CD4-positive, alpha-beta T cell (primary cell): ENCODE measurements at regions not wholly inside any gene's neighbourhood (a gene's known extent, or its start where the extent isn't known, plus 50 kb on each side); places are given as distances from the start of the nearest gene placed in this dataset.

Experiments
- ATAC-seq: fragments of 200-7000 bp; cut with Tn5 transposase; one replicate; pipeline ENCODE4 v1.10.0; 2022; ENCODE audit warnings: mild to moderate bottlenecking; ENCODE audit not compliant: poor library complexity
- CTCF ChIA-PET: fragments of 350-600 bp; sonication (Branson Sonifier 250); formaldehyde crosslinking; loops from one replicate; lab custom pipeline; 2021; ENCODE audit warnings: antibody characterized with exemption, inconsistent platforms; lab: Charles Lee
- POLR2A ChIA-PET: fragments of 350-600 bp; sonication (Branson Sonifier 250); formaldehyde crosslinking; loops from one replicate; lab custom pipeline; 2021; ENCODE audit warnings: antibody characterized with exemption, inconsistent platforms; lab: Charles Lee
- DNase-seq, 14 experiments: peaks; one replicate each; pipeline ENCODE4 v3.0.0-alpha.2; 2013 to 2020; ENCODE audit warnings: mixed read lengths in 2 of 14
- H3K27ac ChIP-seq, 2 donors: one replicate each; pipeline versions ENCODE4 v1.5.1 to v1.7.0; 2013; ENCODE audit warnings: low read length in 2 of 2, low read depth in 1 of 2, mild to moderate bottlenecking in 1 of 2
- H3K27me3 ChIP-seq, 2 experiments: 1 replicate in 1 of 2; 2 replicates in 1 of 2; pipeline versions ENCODE4 v1.6.1 to v1.7.0; 2013; ENCODE audit warnings: low read length in 2 of 2, control low read depth in 1 of 2, mild to moderate bottlenecking in 1 of 2, moderate library complexity in 1 of 2; ENCODE audit not compliant: insufficient read depth in 2 of 2, control insufficient read depth in 1 of 2
- H3K36me3 ChIP-seq: one replicate; pipeline ENCODE4 v1.6.1; 2013; ENCODE audit warnings: low read length, control low read depth; ENCODE audit not compliant: insufficient read depth
- H3K4me1 ChIP-seq: one replicate; pipeline ENCODE4 v1.6.1; 2013; ENCODE audit warnings: low read length, control low read depth; ENCODE audit not compliant: insufficient read depth
- H3K4me3 ChIP-seq: one replicate; pipeline ENCODE4 v1.5.1; 2013; ENCODE audit warnings: mild to moderate bottlenecking, low read length, moderate library complexity
- H3K9me3 ChIP-seq, 2 experiments: 1 replicate in 1 of 2; 2 replicates in 1 of 2; pipeline versions ENCODE4 v1.6.1 to v1.7.0; 2013; ENCODE audit warnings: low read length in 2 of 2, mild to moderate bottlenecking in 2 of 2, control low read depth in 1 of 2, moderate library complexity in 1 of 2; ENCODE audit not compliant: control insufficient read depth in 1 of 2, insufficient read depth in 1 of 2
- H3K27ac Mint-ChIP-seq: one replicate; pipeline ENCODE4 v1.8.0; 2020; ENCODE audit warnings: mixed read lengths
- H3K27me3 Mint-ChIP-seq: one replicate; pipeline ENCODE4 v1.8.0; 2021; ENCODE audit warnings: mixed read lengths
- H3K36me3 Mint-ChIP-seq: one replicate; pipeline ENCODE4 v1.8.0; 2021; ENCODE audit warnings: low read depth, mixed read lengths
- H3K4me1 Mint-ChIP-seq: one replicate; pipeline ENCODE4 v1.8.0; 2021; ENCODE audit warnings: low read depth, mixed read lengths
- H3K4me3 Mint-ChIP-seq: one replicate; pipeline ENCODE4 v1.8.0; 2020; ENCODE audit warnings: mild to moderate bottlenecking, mixed read lengths
- H3K9me3 Mint-ChIP-seq: one replicate; pipeline ENCODE4 v1.8.0; 2020; ENCODE audit warnings: mixed read lengths
- intact Hi-C, 2 experiments: fragments of 100-400 bp; cut with DNase I in 1 of 2; cut with micrococcal nuclease in 1 of 2; formaldehyde crosslinking; loops; one replicate each; pipeline versions ENCODE4 v1.15.1 to v1.9.0; 2023 to 2025; cut with DNase I, micrococcal nuclease
- TF ChIP-seq, protein P1 (sequence below): fragments of 200-600 bp; IDR thresholded peaks from one replicate; pipeline ENCODE4 v1.8.0; 2022; ENCODE audit warnings: antibody characterized with exemption, mild to moderate bottlenecking

DNA sequence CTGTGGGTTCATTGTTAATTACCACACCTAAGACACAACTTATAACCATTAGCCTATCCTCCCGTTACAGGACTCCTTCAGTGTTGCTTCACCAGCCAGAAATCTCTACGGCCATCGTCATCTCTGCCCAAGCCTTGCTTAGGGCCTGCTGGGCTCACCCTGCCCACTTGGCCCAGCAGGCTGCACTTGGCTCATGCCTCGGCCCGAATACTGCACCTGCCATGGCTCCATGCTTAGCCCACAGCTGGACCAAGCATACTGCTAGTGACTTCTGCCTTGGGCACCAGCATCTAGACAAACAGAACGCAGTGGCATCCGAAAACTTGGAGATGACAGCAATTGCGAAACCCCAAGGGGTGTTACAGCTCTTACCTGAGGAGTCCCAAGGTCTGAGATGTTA lies 2336.0 kb upstream of the ACO1 start:
- DNase-seq: no peak
- Histone ChIP-seq H3K4me3 (no peak overlapping the region), H3K27ac (no peak overlapping the region), H3K4me1 (no peaks in the 10 kb centered on the region), H3K36me3 (no peaks in the 10 kb centered on the region), H3K27me3 (no peaks in the 10 kb centered on the region), H3K9me3 (no peaks in the 10 kb centered on the region)
- Mint-ChIP-seq H3K27ac (no peak overlapping the region), H3K4me1 (no peaks in the 10 kb centered on the region), H3K4me3 (no peak overlapping the region), H3K27me3 (no peaks in the 10 kb centered on the region), H3K36me3 (no peaks in the 10 kb centered on the region), H3K9me3 (no peaks in the 10 kb centered on the region)
- POLR2A ChIA-PET: no interaction called here
- intact Hi-C loops: no loop called here
- ATAC-seq: no peak
- TF ChIP-seq, protein P1, sequence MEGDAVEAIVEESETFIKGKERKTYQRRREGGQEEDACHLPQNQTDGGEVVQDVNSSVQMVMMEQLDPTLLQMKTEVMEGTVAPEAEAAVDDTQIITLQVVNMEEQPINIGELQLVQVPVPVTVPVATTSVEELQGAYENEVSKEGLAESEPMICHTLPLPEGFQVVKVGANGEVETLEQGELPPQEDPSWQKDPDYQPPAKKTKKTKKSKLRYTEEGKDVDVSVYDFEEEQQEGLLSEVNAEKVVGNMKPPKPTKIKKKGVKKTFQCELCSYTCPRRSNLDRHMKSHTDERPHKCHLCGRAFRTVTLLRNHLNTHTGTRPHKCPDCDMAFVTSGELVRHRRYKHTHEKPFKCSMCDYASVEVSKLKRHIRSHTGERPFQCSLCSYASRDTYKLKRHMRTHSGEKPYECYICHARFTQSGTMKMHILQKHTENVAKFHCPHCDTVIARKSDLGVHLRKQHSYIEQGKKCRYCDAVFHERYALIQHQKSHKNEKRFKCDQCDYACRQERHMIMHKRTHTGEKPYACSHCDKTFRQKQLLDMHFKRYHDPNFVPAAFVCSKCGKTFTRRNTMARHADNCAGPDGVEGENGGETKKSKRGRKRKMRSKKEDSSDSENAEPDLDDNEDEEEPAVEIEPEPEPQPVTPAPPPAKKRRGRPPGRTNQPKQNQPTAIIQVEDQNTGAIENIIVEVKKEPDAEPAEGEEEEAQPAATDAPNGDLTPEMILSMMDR: no peak
- CTCF ChIA-PET: no interaction called here

DNA sequence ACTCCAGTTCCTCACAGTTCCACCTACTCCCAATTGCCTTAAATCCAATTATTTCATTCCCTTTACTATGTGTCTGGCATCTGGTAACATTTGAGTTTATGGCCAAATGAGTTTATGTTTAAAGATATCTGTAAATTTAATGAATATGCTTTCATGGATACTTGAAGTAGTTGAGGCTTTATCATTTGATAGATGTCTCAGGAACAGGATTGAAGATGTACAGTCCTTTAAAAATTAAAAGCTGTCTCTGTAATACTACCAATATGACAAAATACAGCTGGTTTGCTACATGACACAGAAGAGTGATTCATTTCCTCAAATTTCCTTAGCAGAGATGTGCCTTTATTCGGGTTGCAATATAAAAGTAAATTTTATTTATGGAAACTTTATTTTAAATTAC lies 2326.0 kb upstream of the ACO1 start:
- intact Hi-C loops: no loop called here

DNA sequence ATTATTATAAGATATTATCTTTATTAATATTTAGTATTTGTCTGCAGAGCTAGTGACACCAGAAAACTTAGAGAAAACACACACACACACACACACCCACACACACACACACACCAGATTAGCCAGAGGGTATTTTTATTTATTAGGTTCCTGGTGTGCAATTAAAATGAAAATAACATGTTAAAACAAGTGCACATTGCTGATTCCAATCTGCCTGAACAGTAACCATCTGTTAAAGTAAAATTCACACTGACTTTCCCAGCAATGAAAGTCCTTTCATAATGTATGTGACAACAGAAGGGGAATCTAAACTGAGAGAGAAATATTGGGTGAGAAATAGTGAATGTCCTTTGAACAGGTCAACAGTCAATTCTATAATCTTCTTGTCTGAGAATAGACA lies 2323.5 kb upstream of the ACO1 start:
- Mint-ChIP-seq H3K27me3 (no peaks in the 10 kb centered on the region), H3K27ac (no peak overlapping the region), H3K4me3 (no peak overlapping the region), H3K4me1 (no peaks in the 10 kb centered on the region), H3K9me3 (no peaks in the 10 kb centered on the region), H3K36me3 (no peaks in the 10 kb centered on the region)
- Histone ChIP-seq H3K36me3 (no peaks in the 10 kb centered on the region), H3K9me3 (no peaks in the 10 kb centered on the region), H3K27ac (no peak overlapping the region), H3K4me1 (no peaks in the 10 kb centered on the region), H3K27me3 (no peaks in the 10 kb centered on the region), H3K4me3 (no peak overlapping the region)
- TF ChIP-seq, protein P1: no peak
- intact Hi-C loops: no loop called here
- no peak for DNase-seq
- ChIA-PET POLR2A (no interaction called here), CTCF (no interaction called here)
- no peak for ATAC-seq

More for the DNA sequence above, 2326.0 kb upstream of the ACO1 start:
- ATAC-seq (no peak), DNase-seq (no peak)
- H3K4me3 Mint-ChIP-seq: no peak overlapping the region
- CTCF ChIA-PET: no interaction called here
- no peaks in the 10 kb centered on the region for H3K36me3 Mint-ChIP-seq
- H3K4me1 Mint-ChIP-seq: no peaks in the 10 kb centered on the region
- no peaks in the 10 kb centered on the region for H3K27me3 Mint-ChIP-seq
- Histone ChIP-seq H3K4me1 (no peaks in the 10 kb centered on the region), H3K36me3 (no peaks in the 10 kb centered on the region), H3K27me3 (no peaks in the 10 kb centered on the region), H3K4me3 (no peak overlapping the region), H3K27ac (no peak overlapping the region), H3K9me3 (no peaks in the 10 kb centered on the region)
- H3K9me3 Mint-ChIP-seq: no peaks in the 10 kb centered on the region
- H3K27ac Mint-ChIP-seq: no peak overlapping the region
- POLR2A ChIA-PET: no interaction called here
- TF ChIP-seq, protein P1: no peak
